ENCODE measurements at regions not wholly inside any gene's neighbourhood (a gene's known extent, or its start where the extent isn't known, plus 50 kb on each side); places are given as distances from the start of the nearest gene placed in this dataset.
"Not testable (repeated sequence)": the region's sequence is repeated elsewhere in the genome, so short reads cannot be mapped to it uniquely, and the experiment has no call there.

GRCh38 chr2:185274718-185275484 is 463.7 kb upstream of the FSIP2 start:
- no peak for DNase-seq

- not testable (repeated sequence) for DNase-seq
These were observed 462.6 kb upstream of the FSIP2 start for GRCh38 chr2:185275979-185276378.

- DNase-seq = no peak
These were observed 459.8 kb upstream of the FSIP2 start for GRCh38 chr2:185278761-185279160.

GRCh38 chr2:185279999-185280398 is 458.6 kb upstream of the FSIP2 start:
- DNase-seq = peak; percentile 1

- no peak for DNase-seq
These were observed 453.9 kb upstream of the FSIP2 start for GRCh38 chr2:185284696-185285095.

- DNase-seq = not testable (repeated sequence)
These were observed 448.6 kb upstream of the FSIP2 start for GRCh38 chr2:185290012-185290411.

GRCh38 chr2:185291035-185291647 is 447.5 kb upstream of the FSIP2 start:
- peak; percentile 41 for DNase-seq

GRCh38 chr2:185299867-185300266 is 438.7 kb upstream of the FSIP2 start:
- DNase-seq = no peak

GRCh38 chr2:185306119-185306518 is 432.5 kb upstream of the FSIP2 start:
- DNase-seq = no peak

GRCh38 chr2:185316383-185316782 is 422.2 kb upstream of the FSIP2 start:
- DNase-seq = no peak

GRCh38 chr2:185318271-185318724 is 420.3 kb upstream of the FSIP2 start:
- DNase-seq = no peak

- no peak for DNase-seq
These were observed 402.7 kb upstream of the FSIP2 start for GRCh38 chr2:185335879-185336278.

GRCh38 chr2:185337033-185337432 is 401.6 kb upstream of the FSIP2 start:
- DNase-seq = no peak

GRCh38 chr2:185338104-185338503 is 400.5 kb upstream of the FSIP2 start:
- DNase-seq = no peak

- no peak for DNase-seq
These were observed 391.2 kb upstream of the FSIP2 start for GRCh38 chr2:185347445-185347844.

- no peak for DNase-seq
These were observed 377.8 kb upstream of the FSIP2 start for GRCh38 chr2:185360776-185361175.

GRCh38 chr2:185372188-185372587 is 366.4 kb upstream of the FSIP2 start:
- no peak for DNase-seq

- DNase-seq = peak; percentile 0
These were observed 365.4 kb upstream of the FSIP2 start for GRCh38 chr2:185373229-185373628.

GRCh38 chr2:185374878-185375277 is 363.7 kb upstream of the FSIP2 start:
- no peak for DNase-seq

- DNase-seq = no peak
These were observed 362.9 kb upstream of the FSIP2 start for GRCh38 chr2:185375731-185376130.

GRCh38 chr2:185381631-185382030 is 357.0 kb upstream of the FSIP2 start:
- DNase-seq = no peak

GRCh38 chr2:185384822-185385560 is 353.6 kb upstream of the FSIP2 start:
- DNase-seq = no peak

- no peak for DNase-seq
These were observed 350.4 kb upstream of the FSIP2 start for GRCh38 chr2:185388226-185388625.

- no peak for DNase-seq
These were observed 347.1 kb upstream of the FSIP2 start for GRCh38 chr2:185391543-185391942.

All from activated CD4-positive, alpha-beta T cell treated with anti-CD3 and anti-CD28 coated beads, Interleukin-10, Interleukin-2, amounts not matched to agents 100 ng/mL and 50 ng/mL, durations not matched to agents 16 hours and 8 hours (primary cell).